ENCODE measurements at regions not wholly inside any gene's neighbourhood (a gene's known extent, or its start where the extent isn't known, plus 50 kb on each side); places are given as distances from the start of the nearest gene placed in this dataset.

GRCh38 chr5:167725741-167726140 lies 565.7 kb upstream of the WWC1 start:
- no peak overlapping the region for H3K27ac Mint-ChIP-seq
- ATAC-seq = no peak
- POLR2A ChIA-PET = no interaction called here

GRCh38 chr5:167726642-167727041 lies 564.8 kb upstream of the WWC1 start:
- no peaks in the 10 kb centered on the region for H3K36me3 Mint-ChIP-seq (ENCODE audit: low read depth)
- POLR2A ChIA-PET = no interaction called here

More at GRCh38 chr5:167725741-167726140, 565.7 kb upstream of the WWC1 start:
- H3K27me3 Mint-ChIP-seq = peaks cover 5% of the 10 kb centered on the region
- no peak for DNase-seq
- no peaks in the 10 kb centered on the region for H3K36me3 Mint-ChIP-seq (ENCODE audit: low read depth)
- no peak overlapping the region for H3K4me3 Mint-ChIP-seq
- H3K4me1 Mint-ChIP-seq = peaks cover 4% of the 10 kb centered on the region
- CTCF ChIA-PET = interaction anchor here (0.7 to 1.4 kb wide), 2 partner anchors 181 to 494 kb away, joined by 3 to 4 read pairs; no protein-coding TSS in a partner anchor
- intact Hi-C loops (cut with DNase I, micrococcal nuclease) = no loop called here
- no peaks in the 10 kb centered on the region for H3K9me3 Mint-ChIP-seq (ENCODE audit: low read depth)

DNA sequence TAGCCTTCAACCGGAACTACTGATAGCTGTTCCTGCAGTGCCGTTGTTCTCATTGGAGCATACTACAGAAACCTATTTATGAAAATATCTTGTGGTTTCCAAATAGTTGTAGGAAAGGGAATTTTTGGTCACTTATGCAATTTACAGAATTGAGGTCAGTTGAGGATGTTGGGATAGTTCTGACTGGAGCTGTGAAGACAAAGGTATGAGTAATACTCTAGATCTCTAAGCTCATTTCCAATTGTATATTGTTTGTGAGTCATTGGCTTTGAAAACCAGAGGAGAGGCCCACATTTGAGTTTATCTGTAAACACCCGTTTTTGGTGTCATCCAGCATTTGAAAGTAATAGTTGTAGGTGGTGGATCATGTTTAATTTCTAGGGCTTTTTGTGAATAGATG lies 561.3 kb upstream of the WWC1 start:
- CTCF ChIA-PET = interaction anchor here (1.1 kb wide), 1 partner anchor 489 kb away, joined by 3 read pairs; no protein-coding TSS in a partner anchor
- no peaks in the 10 kb centered on the region for H3K9me3 Mint-ChIP-seq (ENCODE audit: low read depth)
- H3K4me1 Mint-ChIP-seq = no peaks in the 10 kb centered on the region
- DNase-seq (no peak), ATAC-seq (peak; percentile 70)
- H3K36me3 Mint-ChIP-seq (ENCODE audit: low read depth) = no peaks in the 10 kb centered on the region
- POLR2A ChIA-PET = no interaction called here
- H3K4me3 Mint-ChIP-seq = no peak overlapping the region
- peaks cover 2% of the 10 kb centered on the region for H3K27me3 Mint-ChIP-seq
- no peak overlapping the region for H3K27ac Mint-ChIP-seq
- intact Hi-C loops (cut with DNase I, micrococcal nuclease) = no loop called here

More at GRCh38 chr5:167726642-167727041, 564.8 kb upstream of the WWC1 start:
- DNase-seq = no peak
- intact Hi-C loops (cut with DNase I, micrococcal nuclease) = no loop called here
- Mint-ChIP-seq H3K4me1 (peaks cover 4% of the 10 kb centered on the region), H3K9me3 (ENCODE audit: low read depth) (no peaks in the 10 kb centered on the region), H3K27ac (no peak overlapping the region), H3K27me3 (peaks cover 4% of the 10 kb centered on the region), H3K4me3 (no peak overlapping the region)
- CTCF ChIA-PET = interaction anchor here (1.4 kb wide), 1 partner anchor 493 kb away, joined by 4 read pairs; no protein-coding TSS in a partner anchor
- ATAC-seq = no peak

GRCh38 chr5:167730656-167731055 lies 560.8 kb upstream of the WWC1 start:
- no peaks in the 10 kb centered on the region for H3K4me1 Mint-ChIP-seq
- peaks cover 2% of the 10 kb centered on the region for H3K27me3 Mint-ChIP-seq
- no peak for ATAC-seq
- ChIA-PET CTCF (no interaction called here), POLR2A (no interaction called here)
- intact Hi-C loops (cut with DNase I, micrococcal nuclease) = no loop called here
- no peaks in the 10 kb centered on the region for H3K9me3 Mint-ChIP-seq (ENCODE audit: low read depth)
- H3K36me3 Mint-ChIP-seq (ENCODE audit: low read depth) = no peaks in the 10 kb centered on the region
- no peak for DNase-seq
- no peak overlapping the region for H3K27ac Mint-ChIP-seq
- no peak overlapping the region for H3K4me3 Mint-ChIP-seq

DNA sequence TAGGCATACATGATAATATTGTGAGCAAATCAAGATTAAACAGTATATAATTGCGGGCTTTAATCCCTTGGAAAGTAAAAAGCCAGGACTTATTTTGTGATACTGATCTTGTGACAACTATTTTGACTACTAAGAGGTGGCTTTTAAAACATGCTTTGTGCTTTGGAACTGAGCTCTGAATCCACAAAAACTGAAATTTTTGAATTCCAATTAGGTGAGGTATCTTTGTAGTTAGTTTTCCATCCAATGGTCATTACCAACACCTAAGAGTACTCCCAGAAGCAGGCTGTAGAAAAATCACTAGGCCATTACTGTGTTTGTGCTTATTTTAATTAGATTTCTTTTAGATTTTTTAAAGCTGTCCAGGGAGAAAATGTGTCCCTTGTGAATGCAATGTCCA lies 559.5 kb upstream of the WWC1 start:
- DNase-seq = no peak
- Mint-ChIP-seq H3K4me3 (no peak overlapping the region), H3K36me3 (ENCODE audit: low read depth) (no peaks in the 10 kb centered on the region), H3K27ac (no peak overlapping the region), H3K27me3 (peaks cover 2% of the 10 kb centered on the region), H3K4me1 (no peaks in the 10 kb centered on the region), H3K9me3 (ENCODE audit: low read depth) (no peaks in the 10 kb centered on the region)
- ChIA-PET POLR2A (no interaction called here), CTCF (interaction anchor here (1.2 kb wide), 1 partner anchor 9 kb away, joined by 6 read pairs; no protein-coding TSS in a partner anchor)
- ATAC-seq = no peak
- intact Hi-C loops (cut with DNase I, micrococcal nuclease) = no loop called here

DNA sequence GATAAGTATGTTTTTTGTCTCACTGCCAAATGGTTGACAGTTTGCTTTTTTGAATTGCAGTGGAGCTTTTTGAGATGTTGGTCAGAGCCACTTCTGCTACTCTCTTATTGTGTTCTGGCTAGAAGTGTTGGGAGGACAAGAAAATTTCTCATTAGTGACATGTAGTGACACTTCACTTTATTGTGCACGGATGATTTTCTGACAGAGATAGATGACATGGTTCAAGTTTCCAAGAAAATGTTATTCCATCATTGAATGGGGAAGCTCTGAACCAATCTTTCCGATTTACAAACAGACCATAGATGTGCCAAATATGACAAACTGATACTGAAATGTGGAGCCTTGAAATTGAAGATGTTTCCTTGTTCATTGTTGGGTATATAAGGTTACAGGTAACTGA lies 558.9 kb upstream of the WWC1 start:
- CTCF ChIA-PET = interaction anchor here (1.2 kb wide), 1 partner anchor 9 kb away, joined by 6 read pairs; no protein-coding TSS in a partner anchor
- no peak overlapping the region for H3K27ac Mint-ChIP-seq
- intact Hi-C loops (cut with DNase I, micrococcal nuclease) = no loop called here
- DNase-seq (no peak), ATAC-seq (no peak)
- no peak overlapping the region for H3K4me3 Mint-ChIP-seq
- H3K27me3 Mint-ChIP-seq = peaks cover 2% of the 10 kb centered on the region
- H3K4me1 Mint-ChIP-seq = no peaks in the 10 kb centered on the region
- H3K9me3 Mint-ChIP-seq (ENCODE audit: low read depth) = no peaks in the 10 kb centered on the region
- POLR2A ChIA-PET = no interaction called here
- H3K36me3 Mint-ChIP-seq (ENCODE audit: low read depth) = no peaks in the 10 kb centered on the region

- no peak for ATAC-seq
- Mint-ChIP-seq H3K9me3 (ENCODE audit: low read depth) (no peaks in the 10 kb centered on the region), H3K27me3 (peaks cover 2% of the 10 kb centered on the region), H3K4me3 (no peak overlapping the region), H3K27ac (no peak overlapping the region), H3K4me1 (no peaks in the 10 kb centered on the region), H3K36me3 (ENCODE audit: low read depth) (no peaks in the 10 kb centered on the region)
- ChIA-PET CTCF (interaction anchor here (1.2 kb wide), 1 partner anchor 9 kb away, joined by 3 read pairs; no protein-coding TSS in a partner anchor), POLR2A (no interaction called here)
- intact Hi-C loops (cut with DNase I, micrococcal nuclease) = no loop called here
- no peak for DNase-seq
Observed at GRCh38 chr5:167736992-167737391, 554.5 kb upstream of the WWC1 start.

DNA sequence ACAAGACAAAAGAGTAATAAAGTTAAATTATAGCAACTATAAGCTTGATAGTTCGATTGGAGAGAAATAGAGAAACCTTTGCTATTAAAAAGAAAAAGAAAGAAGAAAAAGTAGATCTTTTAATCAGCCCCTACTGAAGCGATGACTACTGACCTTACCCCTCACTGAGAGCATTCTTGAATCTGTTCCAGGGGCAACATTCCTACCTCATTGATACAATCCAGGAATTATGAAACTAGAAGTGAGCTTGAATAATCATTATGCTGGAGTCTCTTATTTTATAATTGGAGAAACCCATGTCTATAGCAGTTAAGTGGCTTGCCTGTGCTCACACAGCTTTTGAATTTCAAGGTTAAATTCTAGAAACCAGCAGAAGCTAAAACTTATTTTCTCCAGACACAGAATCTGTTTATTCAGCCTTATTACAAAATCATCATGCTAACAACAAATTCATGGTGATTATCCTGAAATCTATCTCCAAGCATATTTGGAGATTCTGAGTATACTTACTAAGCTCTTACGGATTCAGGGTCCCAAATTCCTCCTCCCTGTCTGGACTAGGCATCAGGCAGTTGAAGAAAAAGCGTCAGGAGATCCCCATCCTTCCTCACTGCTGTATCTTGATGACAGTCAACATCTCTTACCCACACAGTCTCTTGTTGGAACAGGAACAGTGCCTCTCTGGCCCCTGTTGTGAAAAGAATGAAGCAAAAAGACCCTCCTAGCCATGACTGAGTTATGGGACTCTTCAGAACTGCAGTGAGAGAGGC lies 547.6 kb upstream of the WWC1 start:
- Mint-ChIP-seq H3K4me1 (no peaks in the 10 kb centered on the region), H3K9me3 (ENCODE audit: low read depth) (no peaks in the 10 kb centered on the region), H3K36me3 (ENCODE audit: low read depth) (no peaks in the 10 kb centered on the region), H3K27ac (no peak overlapping the region), H3K4me3 (no peak overlapping the region), H3K27me3 (peaks cover 5% of the 10 kb centered on the region)
- no peak for ATAC-seq
- ChIA-PET CTCF (interaction anchor here (1.1 kb wide), 1 partner anchor 21 kb away, joined by 3 read pairs; no protein-coding TSS in a partner anchor), POLR2A (no interaction called here)
- DNase-seq = no peak
- intact Hi-C loops (cut with DNase I, micrococcal nuclease) = no loop called here

DNA sequence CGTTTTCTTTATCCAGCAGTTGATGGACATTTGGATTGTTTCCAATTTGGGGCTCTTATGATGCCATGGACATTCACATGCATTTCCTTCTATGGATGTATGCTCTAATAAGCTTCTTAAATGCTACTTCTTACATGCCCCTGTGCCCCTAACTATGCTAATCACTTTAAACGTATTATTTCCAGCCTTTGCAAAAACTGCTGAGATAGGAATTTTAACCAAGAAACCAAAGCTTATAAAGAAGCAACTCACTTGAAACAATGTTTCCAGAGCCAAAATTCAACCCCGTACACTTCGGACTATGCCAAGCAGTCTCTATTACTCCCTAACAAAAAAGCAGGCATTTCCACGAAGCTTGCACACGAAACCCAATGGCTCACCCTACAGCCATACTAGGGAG lies 545.6 kb upstream of the WWC1 start:
- Mint-ChIP-seq H3K4me1 (no peaks in the 10 kb centered on the region), H3K27me3 (peaks cover 5% of the 10 kb centered on the region), H3K9me3 (ENCODE audit: low read depth) (no peaks in the 10 kb centered on the region), H3K4me3 (no peak overlapping the region), H3K36me3 (ENCODE audit: low read depth) (no peaks in the 10 kb centered on the region), H3K27ac (no peak overlapping the region)
- DNase-seq (no peak), ATAC-seq (no peak)
- ChIA-PET POLR2A (no interaction called here), CTCF (interaction anchor here (0.7 kb wide), 1 partner anchor 8 kb away, joined by 3 read pairs; no protein-coding TSS in a partner anchor)
- intact Hi-C loops (cut with DNase I, micrococcal nuclease) = no loop called here

- peaks cover 6% of the 10 kb centered on the region for H3K27me3 Mint-ChIP-seq
- no peak for ATAC-seq
- ChIA-PET CTCF (no interaction called here), POLR2A (no interaction called here)
- no peak overlapping the region for H3K4me3 Mint-ChIP-seq
- H3K27ac Mint-ChIP-seq = no peak overlapping the region
- intact Hi-C loops (cut with DNase I, micrococcal nuclease) = no loop called here
- no peaks in the 10 kb centered on the region for H3K4me1 Mint-ChIP-seq
- no peak for DNase-seq
- no peaks in the 10 kb centered on the region for H3K36me3 Mint-ChIP-seq (ENCODE audit: low read depth)
- no peaks in the 10 kb centered on the region for H3K9me3 Mint-ChIP-seq (ENCODE audit: low read depth)
Observed at GRCh38 chr5:167750586-167750985, 540.9 kb upstream of the WWC1 start.

DNA sequence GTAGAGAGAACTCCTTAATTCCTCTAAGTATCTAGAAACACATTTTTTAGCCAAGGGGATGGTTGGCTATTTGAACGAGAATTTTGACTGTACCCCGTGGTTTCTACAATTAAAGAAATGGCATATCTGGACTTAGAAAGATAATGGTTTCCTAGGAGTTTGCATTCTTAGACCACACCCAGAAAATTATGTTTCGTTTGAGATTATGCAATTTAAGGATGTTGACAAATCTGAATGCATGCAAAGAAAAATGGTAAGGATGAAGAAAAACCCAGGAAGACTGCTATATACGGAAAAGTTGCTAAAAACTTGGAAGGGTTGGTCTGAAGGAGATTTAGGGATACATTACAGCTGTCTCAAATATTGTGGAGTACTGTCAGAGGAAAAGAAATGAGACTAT lies 538.5 kb upstream of the WWC1 start:
- peaks cover 4% of the 10 kb centered on the region for H3K27me3 Mint-ChIP-seq
- H3K36me3 Mint-ChIP-seq (ENCODE audit: low read depth) = no peaks in the 10 kb centered on the region
- H3K4me3 Mint-ChIP-seq = no peak overlapping the region
- CTCF ChIA-PET = no interaction called here
- POLR2A ChIA-PET = no interaction called here
- intact Hi-C loops (cut with DNase I, micrococcal nuclease) = no loop called here
- ATAC-seq = no peak
- no peaks in the 10 kb centered on the region for H3K4me1 Mint-ChIP-seq
- DNase-seq = no peak
- H3K27ac Mint-ChIP-seq = no peak overlapping the region
- no peaks in the 10 kb centered on the region for H3K9me3 Mint-ChIP-seq (ENCODE audit: low read depth)

- ChIA-PET CTCF (no interaction called here), POLR2A (no interaction called here)
- ATAC-seq = no peak
- no peak overlapping the region for H3K27ac Mint-ChIP-seq
- no peaks in the 10 kb centered on the region for H3K9me3 Mint-ChIP-seq (ENCODE audit: low read depth)
- no peaks in the 10 kb centered on the region for H3K36me3 Mint-ChIP-seq (ENCODE audit: low read depth)
- intact Hi-C loops (cut with DNase I, micrococcal nuclease) = no loop called here
- no peak overlapping the region for H3K4me3 Mint-ChIP-seq
- H3K4me1 Mint-ChIP-seq = no peaks in the 10 kb centered on the region
- no peak for DNase-seq
- H3K27me3 Mint-ChIP-seq = peaks cover 2% of the 10 kb centered on the region
Observed at GRCh38 chr5:167753725-167754490, 537.5 kb upstream of the WWC1 start.
